ENCODE measurements at regions not wholly inside any gene's neighbourhood (a gene's known extent, or its start where the extent isn't known, plus 50 kb on each side); places are given as distances from the start of the nearest gene placed in this dataset.

DNA sequence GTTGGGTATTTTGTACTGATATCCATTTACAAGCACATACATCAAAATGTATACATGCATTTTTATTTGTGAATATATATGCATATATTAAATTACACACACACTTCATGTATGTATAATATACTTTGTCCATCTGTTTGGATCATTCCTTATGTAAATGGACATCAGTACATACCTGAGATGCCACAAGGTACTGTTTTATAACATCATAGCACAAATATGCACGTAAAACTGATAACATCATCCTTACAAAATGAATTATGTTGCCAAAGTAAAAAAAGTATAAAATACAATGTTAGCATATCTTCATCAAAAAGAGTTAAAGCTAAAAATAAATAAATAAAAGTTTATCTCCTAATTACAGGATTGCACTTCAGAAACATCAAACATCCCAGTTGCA lies 634.8 kb upstream of the UBE2E2 start:
- no peak for DNase-seq (ENCODE audit: low read depth in 2 of 3, low spot score in 1 of 3)

DNA sequence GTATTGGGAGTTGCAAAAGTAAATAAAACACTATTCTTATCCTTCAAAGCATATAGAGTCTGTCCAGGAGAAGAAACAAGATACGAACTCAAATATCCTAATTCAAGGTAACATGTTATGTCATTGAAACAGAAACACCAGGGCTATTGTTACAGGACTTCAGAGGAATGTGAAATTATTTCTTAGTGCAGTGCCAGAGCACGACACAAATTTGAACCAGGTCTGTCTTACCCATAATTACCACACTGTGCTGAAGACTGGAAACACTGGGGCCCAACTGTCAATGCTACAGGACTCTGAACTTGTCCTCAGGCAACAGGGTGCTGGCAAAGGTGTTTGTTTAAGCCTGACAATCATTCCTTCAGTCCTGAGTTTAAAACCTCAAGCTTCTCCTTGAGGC lies 633.6 kb upstream of the UBE2E2 start:
- no peak for DNase-seq (ENCODE audit: low read depth in 2 of 3, low spot score in 1 of 3)

DNA sequence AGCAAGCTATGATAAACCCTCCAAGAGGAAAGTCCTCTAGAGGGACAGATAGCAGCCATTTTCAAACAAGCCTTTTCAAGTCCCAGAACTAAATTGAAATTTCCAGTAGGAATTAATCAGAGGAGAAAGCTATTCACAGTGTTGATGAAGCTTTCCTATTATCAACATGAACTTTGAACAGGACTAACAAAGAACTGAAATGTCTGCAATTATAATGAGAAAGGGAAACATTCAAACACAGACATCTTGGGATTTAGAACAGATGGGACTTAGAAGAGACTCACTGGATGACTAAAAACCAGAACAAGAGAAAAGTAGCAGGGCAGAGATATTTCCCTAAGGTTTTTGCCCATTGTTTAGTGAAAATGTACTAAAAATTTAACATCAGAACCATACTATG lies 622.1 kb upstream of the UBE2E2 start:
- no peak for DNase-seq (ENCODE audit: low read depth in 2 of 3, low spot score in 1 of 3)

DNA sequence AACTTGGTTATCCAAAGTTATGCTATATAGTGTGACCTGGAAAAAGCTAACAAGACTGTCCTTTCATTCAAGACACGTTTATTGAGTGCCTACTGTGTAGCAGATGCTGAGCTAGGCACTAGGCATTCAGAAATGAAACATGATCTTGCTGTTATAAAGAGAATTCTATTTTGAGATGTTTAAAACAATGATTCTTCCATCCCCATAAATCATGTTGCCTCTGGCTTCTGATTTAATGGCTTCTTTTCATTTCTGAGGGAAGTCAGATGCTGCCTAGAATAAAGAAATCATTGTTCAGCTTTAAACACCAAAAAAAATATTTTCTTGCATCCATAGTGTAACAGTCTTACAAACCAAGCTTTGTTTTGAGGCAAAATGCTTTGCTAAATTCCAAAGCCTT lies 620.9 kb upstream of the UBE2E2 start:
- DNase-seq (ENCODE audit: low read depth in 2 of 3, low spot score in 1 of 3) = no peak

DNA sequence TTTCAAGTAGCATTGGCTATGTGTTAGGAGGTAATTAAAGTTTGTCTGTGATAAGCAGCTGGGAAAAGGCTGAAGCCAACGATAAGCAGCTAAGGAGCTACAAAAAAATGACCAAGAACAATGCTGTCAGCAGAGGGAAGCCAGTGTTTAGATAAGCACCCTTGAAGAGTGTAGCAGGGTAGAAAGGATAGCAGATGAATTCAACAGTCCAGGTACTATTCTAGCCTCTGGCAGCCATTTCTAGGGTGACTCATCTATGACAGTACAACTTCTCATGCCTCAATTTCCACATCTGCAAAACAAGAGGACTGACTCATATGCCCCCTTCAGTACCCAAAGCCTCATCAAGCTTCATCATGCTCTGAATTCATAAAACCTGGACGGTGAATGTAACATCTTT lies 617.6 kb upstream of the UBE2E2 start:
- DNase-seq (ENCODE audit: low read depth in 2 of 3, low spot score in 1 of 3) = no peak

DNA sequence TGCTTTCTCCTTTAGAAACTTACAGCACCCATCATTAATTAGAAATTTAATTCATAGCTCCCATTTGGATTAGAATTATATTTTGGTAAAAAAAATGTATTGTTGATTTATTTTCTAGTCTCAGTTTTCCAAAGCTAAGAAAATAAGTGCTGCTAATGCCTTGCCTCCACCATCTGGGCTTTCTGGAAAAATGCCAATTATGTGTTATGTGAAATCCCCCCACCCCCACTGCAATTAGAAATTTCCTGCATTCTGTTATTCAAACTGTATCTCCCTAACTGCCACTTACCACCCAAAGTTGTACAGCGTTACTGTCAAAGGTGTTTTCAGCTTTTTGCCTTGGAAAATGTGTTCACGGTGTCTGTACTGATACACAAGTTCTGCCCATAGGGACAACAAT lies 617.2 kb upstream of the UBE2E2 start:
- no peak for DNase-seq (ENCODE audit: low read depth in 2 of 3, low spot score in 1 of 3)

DNA sequence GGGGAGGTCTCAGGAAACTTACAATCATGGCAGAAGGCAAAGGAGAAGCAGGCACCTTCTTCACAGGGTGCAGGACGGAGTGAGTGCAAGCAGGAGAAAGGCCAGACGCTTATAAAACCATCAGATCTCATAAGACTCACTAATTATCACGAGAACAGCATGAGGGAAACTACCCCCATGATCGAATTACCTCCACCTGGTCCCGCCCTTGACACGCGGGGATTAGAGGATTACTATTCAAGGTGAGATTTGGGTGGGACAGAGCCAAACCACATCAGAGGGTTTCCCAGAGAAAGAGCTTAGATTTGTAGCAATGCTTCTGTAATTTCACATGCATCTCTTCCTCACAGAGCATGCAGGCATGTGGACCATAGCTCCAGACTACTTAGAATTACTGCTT lies 615.7 kb upstream of the UBE2E2 start:
- DNase-seq (ENCODE audit: low read depth in 2 of 3, low spot score in 1 of 3) = no peak

DNA sequence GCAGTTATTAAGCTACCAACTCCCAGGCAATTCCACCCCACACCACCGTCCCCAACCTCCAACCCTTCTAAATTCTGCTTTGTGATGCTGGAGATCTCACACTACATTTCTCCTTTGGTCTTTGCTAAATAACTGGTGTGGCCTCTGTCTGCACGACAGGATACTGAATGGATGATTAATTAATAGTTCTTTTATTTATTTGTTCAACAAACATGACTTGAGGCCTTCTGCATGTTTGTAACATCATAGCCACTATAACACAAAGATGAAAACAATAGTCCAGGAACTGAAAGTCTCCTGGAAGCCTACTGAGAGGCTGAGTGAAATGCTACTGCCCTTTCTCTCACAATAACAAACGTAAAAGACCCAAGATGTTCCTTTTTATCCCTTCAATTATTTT lies 609.5 kb upstream of the UBE2E2 start:
- DNase-seq (ENCODE audit: low read depth in 2 of 3, low spot score in 1 of 3) = no peak

DNA sequence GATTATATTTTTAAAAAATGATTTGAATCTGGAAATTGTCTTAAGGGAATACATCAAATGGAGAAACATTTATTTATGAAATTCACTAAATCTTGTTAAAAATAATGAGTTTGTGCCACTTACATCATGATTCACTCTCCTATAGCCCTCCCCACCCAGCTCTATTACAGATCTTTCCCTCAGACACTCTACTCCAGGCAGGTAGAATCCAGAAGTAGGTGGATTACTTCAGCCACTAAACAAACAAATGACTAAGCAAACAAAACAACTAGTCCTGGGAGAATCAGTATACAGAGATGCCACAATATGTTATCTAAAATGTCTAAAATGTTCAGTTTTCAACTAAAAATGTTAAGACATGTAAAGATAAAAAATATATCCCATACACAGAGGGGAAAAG lies 608.1 kb upstream of the UBE2E2 start:
- DNase-seq (ENCODE audit: low read depth in 2 of 3, low spot score in 1 of 3) = no peak

DNA sequence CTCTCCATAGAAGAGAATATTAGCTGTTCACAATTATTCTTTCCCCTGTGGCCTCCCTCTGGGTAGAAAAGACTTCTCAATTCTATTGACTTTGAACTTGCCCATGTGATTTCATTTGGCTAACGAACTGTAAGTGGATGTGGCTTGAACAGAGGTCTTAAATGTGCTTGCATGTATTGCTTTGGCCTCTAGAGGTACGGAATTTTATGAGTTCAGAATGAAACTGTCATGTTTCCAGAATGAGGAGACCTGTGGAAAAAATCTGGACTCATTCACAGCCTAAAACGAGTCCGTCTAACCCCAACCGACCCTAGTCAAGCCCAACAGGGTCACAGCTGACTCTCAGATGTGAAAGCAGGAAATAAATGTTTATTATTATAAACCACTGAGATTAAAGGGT lies 596.7 kb upstream of the UBE2E2 start:
- DNase-seq (ENCODE audit: low read depth in 2 of 3, low spot score in 1 of 3) = no peak

DNA sequence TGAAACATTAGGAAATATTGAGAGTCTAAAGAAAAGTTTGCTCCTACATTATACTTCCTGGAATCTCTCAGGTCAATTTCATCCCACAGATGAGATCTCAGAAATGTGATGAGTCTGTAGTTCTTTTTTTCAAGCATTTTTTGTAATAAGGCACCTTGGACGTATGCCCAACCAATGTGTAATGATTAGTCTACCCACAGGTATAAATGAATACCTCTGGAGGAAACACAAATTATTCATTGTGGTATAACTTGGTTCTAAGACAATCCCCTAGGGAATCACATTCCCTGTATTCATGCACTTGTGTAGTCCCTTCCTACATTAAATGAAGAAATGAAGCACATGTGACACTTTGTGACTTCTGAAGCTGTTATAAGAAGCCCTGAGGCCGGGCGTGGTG lies 596.2 kb upstream of the UBE2E2 start:
- DNase-seq (ENCODE audit: low read depth in 2 of 3, low spot score in 1 of 3) = no peak

DNA sequence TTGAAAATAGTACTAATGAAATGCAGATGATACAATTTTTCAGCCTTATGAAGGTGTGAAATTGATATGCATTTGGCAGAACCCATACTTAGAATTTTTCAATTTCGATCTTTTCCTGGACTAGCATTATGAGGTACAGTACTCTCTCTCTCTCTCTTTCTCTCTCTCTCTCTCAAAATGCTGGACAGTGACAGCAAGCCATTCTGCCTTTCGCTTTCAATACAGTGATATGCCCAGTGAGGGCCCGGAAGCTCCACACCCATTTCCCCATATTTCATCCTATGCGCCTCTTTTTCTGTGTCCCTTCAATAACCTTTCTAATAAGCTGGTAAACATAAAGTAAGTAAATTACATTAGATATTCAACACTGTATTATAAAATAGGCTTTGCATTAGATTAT lies 595.0 kb upstream of the UBE2E2 start:
- no peak for DNase-seq (ENCODE audit: low read depth in 2 of 3, low spot score in 1 of 3)

DNA sequence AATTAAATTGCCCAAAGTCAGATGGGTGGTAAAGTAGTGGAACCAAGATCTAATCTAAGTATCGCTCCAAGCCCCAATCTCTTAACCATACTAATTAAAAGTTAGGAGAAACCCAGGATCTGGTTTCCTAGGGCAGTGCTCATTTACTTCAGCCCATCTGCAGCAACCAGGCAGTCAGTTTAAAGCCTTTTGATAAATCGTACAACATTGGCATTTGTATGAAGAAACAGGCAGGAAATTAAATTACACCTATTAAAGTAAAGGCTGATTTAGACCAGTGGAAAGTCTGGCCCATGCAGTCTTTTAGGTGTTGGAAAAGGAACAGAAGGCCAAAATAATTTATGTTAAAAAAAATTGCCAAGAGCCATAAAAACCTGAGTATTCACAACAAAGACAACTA lies 594.4 kb upstream of the UBE2E2 start:
- DNase-seq (ENCODE audit: low read depth in 2 of 3, low spot score in 1 of 3) = no peak

DNA sequence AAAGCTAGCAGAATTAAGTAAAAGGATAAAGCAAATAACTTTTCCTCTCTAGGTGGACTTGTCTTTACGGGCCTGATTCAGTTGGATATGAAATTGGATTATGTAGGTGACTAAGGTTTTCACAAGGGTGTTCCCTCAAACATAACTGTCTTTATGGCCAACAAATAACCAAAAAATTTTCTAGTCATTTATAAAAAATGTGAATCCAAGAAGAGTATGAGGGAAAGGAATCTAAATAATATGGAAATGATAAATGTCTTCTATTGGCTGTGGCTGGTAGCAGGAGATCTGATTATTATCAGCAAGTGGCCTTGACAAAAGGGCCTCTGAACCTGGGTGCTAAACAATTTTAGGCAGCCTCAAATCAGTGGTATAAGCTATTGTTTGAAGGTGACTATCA lies 594.0 kb upstream of the UBE2E2 start:
- no peak for DNase-seq (ENCODE audit: low read depth in 2 of 3, low spot score in 1 of 3)

DNA sequence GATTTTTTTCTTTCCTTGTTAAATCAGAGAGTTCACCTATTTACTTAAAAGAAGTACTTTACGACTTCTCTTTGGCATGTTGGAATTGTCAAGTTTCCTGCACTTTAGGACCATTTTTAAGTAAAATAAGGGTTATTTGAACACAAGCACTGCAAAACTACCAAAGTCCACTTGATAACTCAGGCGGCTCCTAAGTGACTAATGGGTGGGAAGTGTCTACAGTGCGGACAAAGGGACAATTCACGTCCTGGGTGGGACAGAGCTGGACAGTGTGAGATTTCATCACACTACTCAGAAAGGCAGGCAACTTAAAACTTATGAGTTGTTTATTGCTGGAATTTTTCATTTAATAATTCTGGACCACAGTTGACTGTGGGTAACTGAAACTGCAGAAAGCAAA lies 590.2 kb upstream of the UBE2E2 start:
- DNase-seq (ENCODE audit: low read depth in 2 of 3, low spot score in 1 of 3) = no peak

DNA sequence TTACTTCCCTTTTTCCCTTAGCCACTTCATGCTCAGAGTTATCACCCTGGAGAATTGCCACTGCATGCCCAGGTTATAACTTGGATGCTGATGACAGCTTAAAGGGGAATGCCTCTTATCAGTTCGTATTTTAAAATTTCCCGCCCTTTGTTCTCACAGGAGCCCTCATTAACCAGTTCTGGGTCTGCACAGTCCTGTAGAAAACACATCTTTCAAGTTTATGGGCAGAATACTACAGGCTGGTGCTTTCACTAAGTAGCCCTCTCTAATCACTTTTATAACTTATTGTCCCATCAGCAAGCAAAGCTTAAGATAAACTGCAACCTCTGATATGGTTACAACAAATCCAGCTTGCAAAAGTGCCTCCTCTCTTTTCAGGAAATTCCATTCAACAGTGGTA lies 587.3 kb upstream of the UBE2E2 start:
- no peak for DNase-seq (ENCODE audit: low read depth in 2 of 3, low spot score in 1 of 3)

DNA sequence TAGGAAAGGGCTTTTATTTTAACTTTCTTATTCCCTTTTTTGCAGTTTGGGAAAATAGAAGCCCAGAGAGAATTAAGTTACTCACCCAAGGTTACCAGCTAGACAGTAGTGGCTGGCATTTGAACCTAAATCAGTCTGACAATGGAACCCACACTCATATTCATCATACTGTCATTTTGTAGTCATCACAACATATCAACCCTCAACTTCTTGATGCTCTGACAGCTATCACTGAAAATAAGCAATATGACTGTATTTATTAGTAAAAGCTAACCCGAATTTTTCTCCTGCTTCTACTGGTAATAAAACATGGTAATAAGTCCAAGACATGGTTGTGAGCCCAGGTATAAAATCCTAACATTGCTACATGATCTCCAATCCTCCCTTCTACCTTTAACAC lies 585.8 kb upstream of the UBE2E2 start:
- no peak for DNase-seq (ENCODE audit: low read depth in 2 of 3, low spot score in 1 of 3)

DNA sequence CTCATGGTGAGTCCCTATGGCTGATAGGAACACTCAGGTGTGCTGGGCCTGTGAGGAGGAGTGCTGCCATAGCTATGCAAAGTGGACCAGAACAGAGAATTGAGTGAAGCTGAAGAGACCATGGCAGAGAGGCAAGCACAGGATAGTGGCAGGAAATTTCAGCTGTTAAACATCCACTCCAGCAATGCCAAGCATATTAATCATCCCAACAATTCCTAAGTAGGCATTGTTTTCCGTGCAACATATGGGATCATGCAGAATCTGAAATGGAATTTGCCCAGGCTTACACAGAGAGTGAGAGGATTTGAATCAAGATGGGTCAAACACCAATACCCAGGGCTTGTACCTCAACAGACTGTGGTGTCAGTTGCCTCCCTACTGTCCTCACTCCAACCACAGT lies 582.6 kb upstream of the UBE2E2 start:
- DNase-seq (ENCODE audit: low read depth in 2 of 3, low spot score in 1 of 3) = no peak

DNA sequence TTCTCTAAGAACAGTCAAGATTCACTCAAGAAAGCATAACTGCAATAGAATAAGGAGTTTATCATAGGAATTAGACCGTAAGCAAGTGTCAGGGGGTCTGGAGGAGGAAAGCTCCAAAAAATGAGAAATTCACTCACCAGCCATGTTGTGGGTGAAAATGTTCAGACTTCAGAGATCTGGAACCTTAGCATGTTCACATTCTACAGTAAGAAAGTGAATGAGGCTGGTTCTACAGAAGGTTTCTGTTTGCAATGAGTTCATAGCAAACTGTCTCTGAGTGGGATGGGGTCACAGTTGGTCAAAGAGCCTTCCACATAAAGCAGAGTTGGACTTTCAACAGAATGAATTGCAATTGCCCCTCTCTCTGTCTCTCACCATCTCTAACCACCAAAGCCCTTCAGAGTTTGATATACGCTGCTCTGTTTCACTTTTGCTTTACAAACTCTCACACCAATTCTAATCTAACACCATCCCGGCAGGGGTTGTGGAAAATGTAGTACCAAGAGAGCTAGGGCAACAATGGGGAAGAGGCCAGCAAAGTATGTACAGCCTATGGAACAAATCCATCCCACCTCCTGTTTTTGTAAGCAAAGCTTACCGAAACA lies 581.8 kb upstream of the UBE2E2 start:
- DNase-seq (ENCODE audit: low read depth in 2 of 3, low spot score in 1 of 3) = no peak

DNA sequence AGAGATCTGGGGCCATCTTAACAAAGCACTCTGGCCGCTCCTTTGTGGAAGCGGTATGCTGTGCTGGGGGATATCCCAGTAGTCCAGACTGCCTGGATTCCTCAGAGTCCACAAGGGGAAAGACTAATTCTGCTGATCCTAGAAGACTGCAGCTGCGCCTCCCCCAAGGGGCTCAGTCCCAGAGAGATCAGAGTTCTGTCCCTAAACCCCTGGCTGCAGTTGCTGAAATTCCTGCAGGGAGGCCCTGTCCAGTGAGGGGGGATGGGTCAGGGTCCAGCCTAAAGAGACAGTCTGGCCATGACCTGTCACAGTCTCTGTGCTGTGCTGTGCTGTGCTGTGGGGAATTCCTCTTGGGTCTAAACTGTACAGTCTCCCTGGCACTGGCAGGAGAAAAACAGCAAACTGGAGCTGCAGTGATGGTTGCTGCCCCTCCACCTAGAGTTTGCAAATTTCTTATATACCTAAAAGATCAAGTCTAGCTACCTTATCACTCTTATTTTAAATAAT lies 575.1 kb upstream of the UBE2E2 start:
- DNase-seq (ENCODE audit: low read depth in 2 of 3, low spot score in 1 of 3) = no peak

DNA sequence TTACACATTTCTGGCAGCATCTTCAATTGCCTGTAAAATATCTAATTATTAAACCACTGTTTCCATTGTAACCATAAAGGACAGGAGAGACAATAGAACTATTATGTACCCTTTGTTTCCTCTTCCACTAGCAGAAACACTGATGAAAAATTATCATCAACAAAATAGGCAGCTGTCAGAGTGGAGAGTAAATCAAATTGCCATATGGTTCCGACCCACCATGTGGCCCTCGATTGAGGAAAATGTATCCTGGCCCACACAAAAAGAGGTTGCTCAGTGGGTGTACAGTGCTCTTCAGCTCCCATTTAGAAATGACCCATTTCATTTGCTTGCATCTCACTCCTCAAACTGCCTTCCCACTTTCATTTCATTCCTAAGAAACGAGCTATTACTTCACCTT lies 570.6 kb upstream of the UBE2E2 start:
- no peak for DNase-seq (ENCODE audit: low read depth in 2 of 3, low spot score in 1 of 3)

DNA sequence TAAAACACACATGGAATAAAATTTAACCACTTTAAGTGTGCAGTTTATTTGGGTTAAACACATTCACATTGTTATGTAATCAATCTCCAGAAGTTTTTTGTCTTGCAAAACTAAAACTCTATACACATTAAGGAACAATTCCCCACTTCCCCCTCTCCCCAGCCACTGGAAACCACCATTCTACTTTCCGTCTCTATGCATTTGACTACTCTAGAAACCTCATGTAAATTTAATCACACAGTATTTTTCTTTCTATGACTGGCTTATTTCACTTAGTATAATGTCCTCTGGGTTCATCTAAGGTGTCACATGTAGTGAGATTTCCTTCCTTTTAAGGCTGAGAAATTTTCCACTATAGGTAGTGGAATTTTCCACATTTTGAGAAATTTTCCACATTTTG lies 568.7 kb upstream of the UBE2E2 start:
- DNase-seq (ENCODE audit: low read depth in 2 of 3, low spot score in 1 of 3) = no peak

DNA sequence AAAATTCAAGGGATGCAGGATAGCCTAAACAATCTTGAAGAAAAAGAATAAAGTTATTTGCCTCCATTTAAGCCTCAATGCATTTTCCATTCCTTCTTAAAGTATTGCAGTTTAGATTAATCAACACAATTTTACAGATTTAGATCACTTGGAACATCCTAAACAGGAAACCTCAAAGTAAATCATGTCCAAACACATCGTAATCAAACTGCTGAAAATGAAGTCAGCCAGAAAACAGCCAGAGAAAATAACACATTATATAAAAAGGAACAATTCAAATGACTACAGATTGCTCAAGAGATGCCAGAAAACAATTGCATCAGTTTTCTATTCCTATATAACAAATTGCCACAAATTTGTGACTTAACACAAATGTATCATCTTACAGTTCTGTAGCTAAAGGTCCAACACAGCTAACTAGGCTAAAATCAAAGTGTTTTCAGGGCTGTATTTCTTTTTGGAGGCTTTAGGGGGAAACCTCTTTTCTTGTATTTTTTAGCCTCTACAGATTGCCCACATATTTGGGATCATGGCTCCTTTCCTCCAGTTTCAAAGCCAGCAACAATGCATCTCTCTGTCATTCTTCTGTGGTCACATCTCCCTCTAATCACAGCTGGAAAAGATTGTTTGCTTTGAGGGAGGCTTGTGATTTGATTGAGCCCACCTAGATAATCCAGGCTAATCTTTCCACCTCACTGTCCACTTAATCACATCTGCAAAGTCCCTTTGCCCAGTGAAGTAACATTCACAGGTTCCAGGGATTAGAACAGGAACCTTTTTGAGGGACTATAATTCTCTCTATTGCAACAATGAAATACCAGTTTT lies 543.3 kb upstream of the UBE2E2 start:
- no peak for DNase-seq (ENCODE audit: low read depth in 2 of 3, low spot score in 1 of 3)

All from stimulated activated CD4-positive, alpha-beta T cell treated with anti-CD3 and anti-CD28 coated beads, Interleukin-12 subunit alpha, Interleukin-12 subunit beta, amount 100 ng/mL, for 48 hours (primary cell).